Midbrain (tissue), 1 donor: ENCODE measurements at regions not wholly inside any gene's neighbourhood (a gene's known extent, or its start where the extent isn't known, plus 50 kb on each side); places are given as distances from the start of the nearest gene placed in this dataset.

Source experiments
- DNase-seq: peaks from one replicate; lab custom pipeline; 2025; lab: John Stamatoyannopoulos, UW

- no peak for DNase-seq
These were observed 62.7 kb downstream of the NPTX2 start for GRCh38 chr7:98679741-98680140.

- DNase-seq, result no peak
These were observed 64.4 kb downstream of the NPTX2 start for GRCh38 chr7:98681511-98681910.

DNA sequence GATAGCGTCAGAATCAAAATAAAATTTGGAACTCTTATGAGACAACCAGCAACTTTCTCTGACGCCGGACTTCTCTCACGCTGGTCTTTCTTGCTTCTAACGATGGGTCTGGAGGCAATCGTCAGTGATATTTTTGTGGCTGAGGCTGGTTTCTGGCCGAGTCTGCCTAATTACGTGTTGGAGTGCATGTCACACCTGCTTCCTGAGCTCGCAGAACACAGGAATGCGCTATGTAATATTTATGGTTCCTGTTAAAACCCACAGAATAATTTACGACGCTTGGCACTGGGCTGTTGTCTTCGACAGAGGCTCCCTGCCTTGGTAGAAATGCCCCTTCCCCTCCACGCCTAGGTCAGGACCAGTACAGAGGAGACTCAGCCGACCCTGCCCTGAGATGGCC is 64.9 kb downstream of the NPTX2 start:
- DNase-seq, result no peak

GRCh38 chr7:98683514-98683913 is 66.4 kb downstream of the NPTX2 start:
- DNase-seq, result no peak

DNA sequence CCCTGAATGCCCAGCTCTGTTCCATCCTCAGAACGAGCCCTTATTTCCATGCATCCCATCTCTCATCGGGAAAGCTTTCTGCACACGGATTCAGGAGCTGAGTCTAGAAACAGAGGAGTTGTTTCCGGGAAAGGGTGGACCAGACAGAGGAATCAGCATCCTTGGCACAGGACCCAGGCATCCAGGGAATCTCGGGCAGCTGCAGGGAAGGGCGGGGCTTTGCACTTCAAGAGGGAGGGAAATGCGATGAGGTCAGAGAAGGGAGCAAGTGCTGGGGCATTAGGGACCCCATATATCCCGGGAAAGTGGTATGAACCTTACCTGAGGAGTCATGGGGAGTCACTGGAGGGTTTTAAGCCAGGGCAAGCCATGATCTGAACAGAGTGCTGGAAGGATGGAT is 68.5 kb downstream of the NPTX2 start:
- DNase-seq, result no peak

DNA sequence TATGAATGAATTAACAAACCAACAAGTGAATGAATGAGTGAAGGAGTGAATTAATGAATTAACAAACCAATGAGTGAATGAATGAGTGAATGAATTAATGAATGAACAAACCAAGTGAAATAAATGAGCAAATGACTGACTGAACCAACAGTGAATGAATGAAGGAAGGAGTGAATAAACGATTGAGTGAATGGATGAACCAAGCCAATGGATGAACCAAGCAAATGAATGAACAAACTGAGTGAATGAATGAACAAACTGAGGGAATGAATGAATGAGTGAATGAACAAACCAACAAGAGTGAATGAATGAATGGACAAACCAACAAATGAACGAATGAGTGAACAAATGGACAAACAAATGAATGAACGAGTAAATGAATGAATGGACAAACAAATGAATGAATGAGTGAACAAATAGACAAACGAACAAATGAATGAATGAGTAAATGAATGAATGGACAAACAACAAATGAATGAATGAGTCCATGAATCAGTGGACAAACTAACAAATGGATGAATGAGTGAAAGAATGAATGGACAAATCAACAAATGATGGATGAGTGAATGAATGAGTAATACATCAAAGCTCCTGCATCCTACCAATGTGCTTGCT is 69.5 kb downstream of the NPTX2 start:
- no peak for DNase-seq

- DNase-seq, result no peak
These were observed 70.1 kb downstream of the NPTX2 start for GRCh38 chr7:98687111-98687751.

DNA sequence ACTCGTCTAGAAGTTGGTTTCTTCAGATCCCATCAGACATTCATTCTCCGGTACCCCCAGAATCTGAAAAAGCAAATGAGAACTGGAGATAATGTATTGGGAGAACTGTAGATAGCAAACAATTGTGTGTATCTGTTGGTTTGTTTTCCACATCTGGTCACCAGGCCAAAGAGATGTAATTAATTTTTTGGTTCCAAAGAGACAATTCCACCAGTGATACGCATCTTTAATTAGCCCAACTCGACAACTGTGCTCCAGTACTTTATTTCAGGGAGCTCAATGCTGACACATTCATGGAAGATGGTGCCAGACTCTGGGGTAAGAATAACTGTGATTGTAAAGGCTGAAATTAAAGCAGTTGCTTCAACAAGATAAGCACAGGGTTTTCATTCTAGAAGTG is 74.5 kb downstream of the NPTX2 start:
- DNase-seq, result no peak

DNA sequence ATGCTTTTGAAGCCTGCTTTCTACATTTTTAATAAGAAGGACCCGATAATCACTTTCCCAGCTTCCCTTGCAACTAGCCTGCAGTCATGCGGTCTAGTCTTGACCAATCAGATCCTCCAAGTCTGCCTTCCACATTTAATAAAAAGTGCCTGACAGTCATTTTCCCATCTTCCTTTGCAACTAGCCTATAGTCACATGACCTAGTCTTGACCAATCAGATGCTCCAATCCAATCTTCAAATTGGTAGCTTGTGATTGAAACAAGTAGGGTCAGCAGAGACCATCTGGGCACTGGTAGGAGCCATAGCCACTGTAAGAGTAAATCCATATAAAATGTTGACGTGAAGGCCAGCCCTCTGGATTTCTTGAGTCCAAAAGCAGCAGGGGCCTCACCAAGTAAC is 80.0 kb downstream of the NPTX2 start:
- DNase-seq, result no peak

DNA sequence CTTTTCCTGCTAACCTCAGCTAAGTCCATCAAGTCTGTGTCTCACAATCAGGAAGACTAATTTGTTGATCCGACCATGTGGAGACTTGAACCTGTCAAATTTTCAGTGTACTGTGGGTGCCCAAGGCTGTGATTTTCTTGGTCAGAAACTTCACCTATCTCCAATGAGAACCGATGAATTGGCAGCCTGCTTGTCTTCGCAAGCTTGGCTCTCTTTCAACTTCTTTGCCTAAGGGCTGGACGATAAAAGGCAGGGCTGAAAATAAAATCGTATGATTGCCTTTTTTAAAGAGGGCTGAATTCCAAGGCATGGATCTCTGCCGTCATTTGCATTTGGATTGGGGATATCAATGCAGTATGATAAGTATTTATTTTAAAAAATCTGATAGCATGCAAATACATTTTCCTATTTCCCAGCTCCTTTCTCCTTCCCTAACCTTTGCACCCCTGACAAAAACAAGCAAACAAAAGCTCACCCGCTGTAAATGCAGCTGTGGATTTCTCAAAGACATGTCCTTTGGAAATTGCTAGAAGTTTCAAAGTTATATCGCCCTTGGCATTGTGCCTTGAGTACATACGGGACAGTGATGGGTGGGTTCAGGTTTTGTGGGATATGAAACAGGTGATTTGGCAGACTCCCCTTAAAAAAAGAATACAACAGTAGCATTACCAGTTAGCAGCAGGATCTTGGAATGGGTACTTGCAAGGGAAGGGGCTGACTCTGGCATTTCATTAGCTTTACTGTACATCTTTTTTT is 80.6 kb downstream of the NPTX2 start:
- DNase-seq, result no peak

- DNase-seq, result no peak
These were observed 81.9 kb downstream of the NPTX2 start for GRCh38 chr7:98698976-98699375.

DNA sequence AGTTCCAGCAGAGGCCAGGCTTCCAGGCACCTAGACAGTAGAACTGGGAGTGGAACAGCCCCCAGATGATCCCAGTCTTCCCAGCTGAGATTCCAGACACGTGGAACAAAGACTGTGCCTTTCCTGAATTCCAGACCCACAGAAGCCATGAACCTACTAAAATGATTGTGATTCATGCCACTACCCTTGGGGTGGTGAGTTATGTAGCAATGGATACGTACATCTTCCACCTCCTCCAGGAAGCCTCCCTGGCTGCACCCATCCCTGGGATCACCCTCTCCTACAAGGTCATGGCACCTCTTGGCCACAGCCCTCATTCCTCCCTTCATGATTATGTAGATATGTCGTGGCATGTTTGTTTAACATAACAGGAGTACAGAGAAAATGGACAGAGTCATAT is 83.4 kb downstream of the NPTX2 start:
- DNase-seq, result no peak

- no peak for DNase-seq
These were observed 84.3 kb downstream of the NPTX2 start for GRCh38 chr7:98701372-98701771.

DNA sequence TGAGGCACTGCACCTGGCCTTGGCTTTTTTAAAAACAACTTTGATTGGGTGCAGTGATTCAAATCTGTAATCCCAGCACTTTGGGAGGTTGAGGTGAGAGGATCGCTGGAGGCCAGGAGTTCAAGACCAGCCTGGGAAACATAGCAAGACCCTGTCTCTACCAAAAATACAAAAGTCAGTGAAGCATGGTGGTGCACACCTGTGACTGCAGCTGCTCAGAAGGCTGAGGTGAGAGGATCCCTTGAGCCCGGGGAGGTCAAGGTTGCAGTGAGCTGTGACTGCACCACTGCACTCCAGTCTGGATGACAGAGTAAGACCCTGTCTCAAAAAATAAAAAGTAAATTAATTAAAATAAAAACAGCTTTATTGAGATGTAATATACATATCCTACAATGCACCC is 84.9 kb downstream of the NPTX2 start:
- DNase-seq, result no peak

- DNase-seq, result no peak
These were observed 86.8 kb downstream of the NPTX2 start for GRCh38 chr7:98703916-98704315.

GRCh38 chr7:98705626-98706025 is 88.5 kb downstream of the NPTX2 start:
- DNase-seq, result no peak

DNA sequence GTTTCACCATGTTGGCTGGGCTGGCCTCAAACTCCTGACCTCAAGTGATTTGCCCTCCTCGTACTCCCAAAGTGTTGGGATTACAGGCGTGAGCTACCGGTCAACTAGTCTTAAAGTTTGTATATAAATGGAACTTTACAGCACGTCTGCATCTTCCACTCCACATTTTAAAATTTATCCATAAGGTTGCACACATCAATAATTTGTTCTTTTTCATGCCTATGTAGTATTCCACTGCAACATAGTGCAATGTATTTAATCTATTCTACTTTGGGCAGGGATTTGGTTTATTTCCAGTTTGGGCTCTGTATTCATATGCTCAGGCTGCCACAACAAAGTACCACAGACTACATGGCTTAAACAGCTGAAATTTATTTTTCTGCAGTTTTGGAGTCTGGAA is 90.0 kb downstream of the NPTX2 start:
- no peak for DNase-seq

GRCh38 chr7:98711945-98712344 is 94.9 kb downstream of the NPTX2 start:
- DNase-seq, result no peak

DNA sequence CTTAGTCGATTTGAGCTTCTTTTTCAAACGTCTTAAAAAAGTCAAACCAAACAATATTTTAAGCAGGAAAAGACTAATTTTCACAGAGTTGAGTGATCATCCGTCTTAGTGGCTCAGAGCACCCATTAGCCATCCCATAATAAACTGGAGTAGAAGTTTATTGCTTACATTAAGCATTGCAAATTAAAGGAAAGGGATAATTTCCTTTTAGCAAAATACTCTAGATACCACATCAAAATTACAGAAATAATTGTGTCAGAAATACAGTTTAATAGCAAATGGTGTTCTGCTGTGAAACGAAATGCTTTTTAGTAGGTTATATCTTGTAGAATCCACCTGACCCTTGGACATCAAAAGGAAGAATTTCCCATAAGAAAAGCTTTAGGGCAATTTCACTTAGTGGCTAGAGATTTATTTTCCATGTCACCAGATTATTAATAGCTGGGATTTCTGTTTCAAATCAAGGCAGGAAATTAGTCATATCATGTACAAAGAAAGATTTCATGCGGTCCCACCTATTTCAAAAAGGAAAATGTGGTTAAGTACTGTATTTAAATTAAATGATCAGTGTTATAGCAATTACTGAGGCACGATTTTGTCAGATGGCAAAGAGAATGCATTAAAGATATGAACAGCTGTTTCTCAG is 96.2 kb downstream of the NPTX2 start:
- no peak for DNase-seq

- no peak for DNase-seq
These were observed 102.3 kb downstream of the NPTX2 start for GRCh38 chr7:98719396-98719795.

- DNase-seq, result no peak
These were observed 105.3 kb downstream of the NPTX2 start for GRCh38 chr7:98722402-98722801.

DNA sequence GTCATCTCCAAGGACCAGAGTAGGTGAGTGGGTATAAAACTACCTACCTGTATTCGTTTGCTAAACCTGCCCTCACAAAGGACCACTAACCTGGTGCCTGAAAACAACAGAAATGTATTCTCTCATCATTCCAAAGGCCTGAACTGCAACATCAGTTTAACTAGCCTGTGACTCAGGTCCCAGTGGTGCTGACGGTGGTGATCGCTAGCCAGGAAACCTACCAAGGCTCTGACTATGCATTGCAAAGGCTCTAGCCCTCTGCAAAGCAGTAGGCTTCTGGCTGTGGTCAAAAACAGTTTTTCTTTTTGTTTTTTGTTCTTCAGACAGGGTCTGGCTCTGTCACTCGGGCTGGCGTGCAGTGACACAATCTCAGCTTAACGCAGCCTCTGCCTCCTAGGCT is 107.5 kb downstream of the NPTX2 start:
- no peak for DNase-seq

- no peak for DNase-seq
These were observed 110.1 kb downstream of the NPTX2 start for GRCh38 chr7:98727146-98727709.
